GM12878 (cell line): ENCODE measurements at regions not wholly inside any gene's neighbourhood (a gene's known extent, or its start where the extent isn't known, plus 50 kb on each side); places are given as distances from the start of the nearest gene placed in this dataset.

Experiments
- ATAC-seq: fragments of 200-7000 bp; cut with Tn5 transposase; 3 replicates; pipeline ENCODE4 v1.9.1; 2020; ENCODE audit warnings: mild to moderate bottlenecking, moderate library complexity
- BruUV-seq: library from RNA; stranded (reverse); fragments of 400-500 nt; replicated peaks from 2 replicates; lab custom pipeline; 2021; lab: Mats Ljungman, UMichigan
- CTCF ChIA-PET: fragments of 300-600 bp; sonication (Branson Sonifier 250); formaldehyde crosslinking; extraction: SDS; loops from one replicate; lab custom pipeline; 2021; ENCODE audit warnings: inconsistent platforms; lab: Yijun Ruan, JAX
- POLR2A ChIA-PET: fragments of 350-600 bp; formaldehyde crosslinking; extraction: SDS; loops from one replicate; lab custom pipeline; 2021; ENCODE audit warnings: inconsistent platforms; lab: Charles Lee
- RAD21 ChIA-PET: fragments of 300-600 bp; sonication (Branson Sonifier 250); formaldehyde crosslinking; loops from one replicate; lab custom pipeline; 2023; ENCODE audit warnings: antibody characterized with exemption; ENCODE audit not compliant: unreplicated experiment; lab: Charles Lee
- SMC1A ChIA-PET: fragments of 300-600 bp; sonication (Branson Sonifier 250); formaldehyde crosslinking; loops from one replicate; lab custom pipeline; 2023; ENCODE audit not compliant: unreplicated experiment, uncharacterized antibody; lab: Charles Lee
- DNase-seq: peaks from one replicate; pipeline ENCODE4 v3.0.0-alpha.2; 2011; ENCODE audit warnings: low read depth, low spot score
- FAIRE-seq: peaks from 3 replicates; lab custom pipeline; 2011; peaks lifted over from hg19 to GRCh38; lab: Jason Lieb, UNC
- H2AFZ ChIP-seq: 2 replicates; pipeline ENCODE4 v1.6.0; 2011; ENCODE audit warnings: low read depth, low read length, control low read depth; ENCODE audit not compliant: control insufficient read depth
- H3K27ac ChIP-seq: 2 replicates; pipeline ENCODE4 v1.5.1; 2011; ENCODE audit warnings: control low read depth; ENCODE audit not compliant: control insufficient read depth, insufficient read depth
- H3K27me3 ChIP-seq, 2 experiments: replicated peaks in 1 of 2; 2 replicates each; pipeline versions ENCODE4 v1.6.0 to v1.6.1; 2011; ENCODE audit warnings: low read length in 1 of 2; ENCODE audit not compliant: control insufficient read depth in 2 of 2, insufficient read depth in 2 of 2
- H3K36me3 ChIP-seq, 2 experiments: 2 replicates each; pipeline ENCODE4 v1.5.1; 2011; ENCODE audit warnings: low read length in 1 of 2; ENCODE audit not compliant: control insufficient read depth in 2 of 2, insufficient read depth in 2 of 2
- H3K4me1 ChIP-seq: 2 replicates; pipeline ENCODE4 v1.6.1; 2011; ENCODE audit warnings: mild to moderate bottlenecking, low read length, moderate library complexity, mixed read lengths; ENCODE audit not compliant: control insufficient read depth, insufficient read depth
- H3K4me2 ChIP-seq: 2 replicates; pipeline ENCODE4 v1.6.0; 2011; ENCODE audit warnings: control low read depth; ENCODE audit not compliant: control insufficient read depth, insufficient read depth
- H3K4me3 ChIP-seq: fragments of 200-600 bp; sonication (generic); 2 replicates; pipeline ENCODE4 v1.5.1; 2016
- H3K79me2 ChIP-seq: 2 replicates; pipeline ENCODE4 v1.6.0; 2011; ENCODE audit warnings: low read length; ENCODE audit not compliant: control insufficient read depth, insufficient read depth
- H3K9ac ChIP-seq: 2 replicates; pipeline ENCODE4 v1.8.0; 2011; ENCODE audit warnings: low read length, control low read depth, mixed read lengths; ENCODE audit not compliant: control insufficient read depth, insufficient read depth
- H3K9me3 ChIP-seq: replicated peaks from 3 replicates; pipeline ENCODE4 v1.5.1; 2011; ENCODE audit warnings: mild to moderate bottlenecking, low read length; ENCODE audit not compliant: control insufficient read depth, insufficient read depth
- H4K20me1 ChIP-seq: 2 replicates; pipeline ENCODE4 v1.6.0; 2011; ENCODE audit not compliant: control insufficient read depth, insufficient read depth
- CREM ChIP-seq: IDR thresholded peaks from 2 replicates; pipeline ENCODE4 v1.6.1; 2014; ENCODE audit warnings: antibody characterized with exemption, low read depth
- ESRRA ChIP-seq: IDR thresholded peaks from 2 replicates; pipeline ENCODE4 v1.6.1; 2012; ENCODE audit warnings: mild to moderate bottlenecking, low read length, improper control_type of control experiment
- IRF4 ChIP-seq: IDR thresholded peaks from 2 replicates; pipeline ENCODE4 v1.6.1; 2011; ENCODE audit warnings: low read depth, low read length
- SP1 ChIP-seq: IDR thresholded peaks from one replicate; pipeline ENCODE4 v1.6.1; 2011; ENCODE audit warnings: low read depth, low read length
- SREBF2 ChIP-seq: IDR thresholded peaks from 2 replicates; pipeline ENCODE4 v1.6.1; 2012; ENCODE audit warnings: mild to moderate bottlenecking, low read length
- TAF1 ChIP-seq: IDR thresholded peaks from 2 replicates; pipeline ENCODE4 v1.6.1; 2011; ENCODE audit warnings: mild to moderate bottlenecking, low read depth, low read length, borderline replicate concordance
- WGBS: methylation state at CpG from one replicate; pipeline ENCODE4 v1.1.6; 2016; ENCODE audit warnings: low lambda C conversion rate; ENCODE audit not compliant: insufficient replicate concordance, insufficient coverage; ENCODE audit errors: missing lambda C conversion rate; 5-methylcytosine and 5-hydroxymethylcytosine counted together
- in situ Hi-C: fragments of 300-500 bp; cut with MboI; formaldehyde crosslinking; loops from 9 replicates; pipeline ENCODE4 v1.14.3; 2018; ENCODE audit warnings: mixed read lengths
- intact Hi-C: fragments of 100-400 bp; cut with micrococcal nuclease; formaldehyde crosslinking; loops from one replicate; pipeline ENCODE4 v1.14.2; 2022; ENCODE audit not compliant: unreplicated experiment
- TF ChIP-seq, protein P1 (sequence below): IDR thresholded peaks from 2 replicates; pipeline ENCODE4 v1.6.1; 2012; ENCODE audit warnings: improper control_type of control experiment, low read depth, low read length; ENCODE audit not compliant: insufficient replicate concordance
- TF ChIP-seq, protein P2 (sequence below): fragments of 450-650 bp; IDR thresholded peaks from 2 replicates; pipeline ENCODE4 v1.6.1; 2017; ENCODE audit warnings: low read depth, mild to moderate bottlenecking, moderate library complexity
- TF ChIP-seq, protein P3 (sequence below): fragments of 450-650 bp; IDR thresholded peaks from 2 replicates; pipeline ENCODE4 v1.6.1; 2014; ENCODE audit warnings: mild to moderate bottlenecking

DNA sequence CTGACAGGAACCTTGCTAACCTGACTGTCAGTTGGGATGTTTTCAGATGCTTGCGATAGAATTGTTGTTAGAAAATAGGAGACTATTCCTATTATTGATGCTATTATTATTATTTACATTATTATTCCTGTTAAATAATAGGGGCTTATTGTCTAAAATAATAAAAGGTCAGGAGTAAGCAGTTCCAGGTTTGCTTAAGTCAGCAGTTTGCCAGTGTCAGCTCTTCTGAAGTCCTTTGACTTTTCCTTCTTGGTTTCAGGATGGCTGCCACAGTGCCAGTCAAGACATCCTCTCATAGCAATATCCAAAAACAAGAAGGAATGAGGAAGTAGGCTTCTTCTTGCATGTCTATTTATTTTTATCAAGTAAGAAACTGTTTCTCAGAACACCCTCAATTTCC, 141.7 kb upstream of the MARCHF11 start:
- H3K4me3 ChIP-seq = no peak overlapping the region
- FAIRE-seq = no peak
- intact Hi-C loops = no loop called here
- H3K27ac ChIP-seq = no peak overlapping the region
- no peaks in the 10 kb centered on the region for H3K79me2 ChIP-seq
- no peak overlapping the region for H2AFZ ChIP-seq
- ChIA-PET SMC1A (no interaction called here), POLR2A (no interaction called here), RAD21 (no interaction called here)
- no peak overlapping the region for H3K9ac ChIP-seq
- in situ Hi-C loops = no loop called here
- no TSS peak for BruUV-seq
- H3K4me1 ChIP-seq = no peaks in the 10 kb centered on the region
- DNase-seq = no peak
- no peaks in the 10 kb centered on the region for H4K20me1 ChIP-seq
- no peak for ATAC-seq
- no peaks in the 10 kb centered on the region for H3K27me3 ChIP-seq
- H3K36me3 ChIP-seq = no peaks in the 10 kb centered on the region
- WGBS = 100% methylated on average over 1 of the region's 1 CpG
- no peak overlapping the region for H3K4me2 ChIP-seq
- TF ChIP-seq TAF1 (no peak), SREBF2 (no peak), IRF4 (no peak)
- TF ChIP-seq, all 136 proteins: peak for 0
- no peaks in the 10 kb centered on the region for H3K9me3 ChIP-seq
- CTCF ChIA-PET = no interaction called here

DNA sequence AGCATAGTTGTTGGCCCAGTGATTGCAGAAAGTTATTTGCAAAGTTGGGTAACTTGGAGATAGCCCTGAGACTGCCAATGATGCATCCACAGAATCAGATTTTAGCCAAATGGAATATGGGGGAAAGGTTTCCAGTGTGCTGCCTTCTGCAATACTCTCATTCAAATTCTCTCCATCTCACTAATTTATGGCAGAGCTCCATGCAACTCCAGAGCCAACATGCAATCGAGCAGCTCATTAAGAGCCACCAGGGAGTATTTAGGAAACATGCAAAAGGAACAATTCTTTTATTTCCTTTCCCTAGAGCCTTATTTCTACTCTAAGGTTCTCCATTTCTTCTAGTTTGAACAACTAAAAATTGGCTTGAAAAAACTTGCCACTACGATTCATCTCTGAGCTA, 135.9 kb upstream of the MARCHF11 start:
- RAD21 ChIA-PET = no interaction called here
- Histone ChIP-seq H3K27me3 (no peaks in the 10 kb centered on the region), H3K4me2 (no peak overlapping the region), H3K36me3 (no peaks in the 10 kb centered on the region), H2AFZ (no peak overlapping the region), H3K9ac (no peak overlapping the region), H3K4me3 (no peak overlapping the region), H3K9me3 (no peaks in the 10 kb centered on the region), H3K79me2 (no peaks in the 10 kb centered on the region), H3K4me1 (no peaks in the 10 kb centered on the region), H4K20me1 (no peaks in the 10 kb centered on the region), H3K27ac (no peak overlapping the region)
- ATAC-seq (no peak), DNase-seq (no peak), FAIRE-seq (no peak)
- CTCF ChIA-PET = no interaction called here
- WGBS = 0% methylated on average over 2 of the region's 2 CpGs
- intact Hi-C loops (no loop called here), in situ Hi-C loops (no loop called here)
- no TSS peak for BruUV-seq
- SMC1A ChIA-PET = no interaction called here
- POLR2A ChIA-PET = no interaction called here
- TF ChIP-seq, protein P1, sequence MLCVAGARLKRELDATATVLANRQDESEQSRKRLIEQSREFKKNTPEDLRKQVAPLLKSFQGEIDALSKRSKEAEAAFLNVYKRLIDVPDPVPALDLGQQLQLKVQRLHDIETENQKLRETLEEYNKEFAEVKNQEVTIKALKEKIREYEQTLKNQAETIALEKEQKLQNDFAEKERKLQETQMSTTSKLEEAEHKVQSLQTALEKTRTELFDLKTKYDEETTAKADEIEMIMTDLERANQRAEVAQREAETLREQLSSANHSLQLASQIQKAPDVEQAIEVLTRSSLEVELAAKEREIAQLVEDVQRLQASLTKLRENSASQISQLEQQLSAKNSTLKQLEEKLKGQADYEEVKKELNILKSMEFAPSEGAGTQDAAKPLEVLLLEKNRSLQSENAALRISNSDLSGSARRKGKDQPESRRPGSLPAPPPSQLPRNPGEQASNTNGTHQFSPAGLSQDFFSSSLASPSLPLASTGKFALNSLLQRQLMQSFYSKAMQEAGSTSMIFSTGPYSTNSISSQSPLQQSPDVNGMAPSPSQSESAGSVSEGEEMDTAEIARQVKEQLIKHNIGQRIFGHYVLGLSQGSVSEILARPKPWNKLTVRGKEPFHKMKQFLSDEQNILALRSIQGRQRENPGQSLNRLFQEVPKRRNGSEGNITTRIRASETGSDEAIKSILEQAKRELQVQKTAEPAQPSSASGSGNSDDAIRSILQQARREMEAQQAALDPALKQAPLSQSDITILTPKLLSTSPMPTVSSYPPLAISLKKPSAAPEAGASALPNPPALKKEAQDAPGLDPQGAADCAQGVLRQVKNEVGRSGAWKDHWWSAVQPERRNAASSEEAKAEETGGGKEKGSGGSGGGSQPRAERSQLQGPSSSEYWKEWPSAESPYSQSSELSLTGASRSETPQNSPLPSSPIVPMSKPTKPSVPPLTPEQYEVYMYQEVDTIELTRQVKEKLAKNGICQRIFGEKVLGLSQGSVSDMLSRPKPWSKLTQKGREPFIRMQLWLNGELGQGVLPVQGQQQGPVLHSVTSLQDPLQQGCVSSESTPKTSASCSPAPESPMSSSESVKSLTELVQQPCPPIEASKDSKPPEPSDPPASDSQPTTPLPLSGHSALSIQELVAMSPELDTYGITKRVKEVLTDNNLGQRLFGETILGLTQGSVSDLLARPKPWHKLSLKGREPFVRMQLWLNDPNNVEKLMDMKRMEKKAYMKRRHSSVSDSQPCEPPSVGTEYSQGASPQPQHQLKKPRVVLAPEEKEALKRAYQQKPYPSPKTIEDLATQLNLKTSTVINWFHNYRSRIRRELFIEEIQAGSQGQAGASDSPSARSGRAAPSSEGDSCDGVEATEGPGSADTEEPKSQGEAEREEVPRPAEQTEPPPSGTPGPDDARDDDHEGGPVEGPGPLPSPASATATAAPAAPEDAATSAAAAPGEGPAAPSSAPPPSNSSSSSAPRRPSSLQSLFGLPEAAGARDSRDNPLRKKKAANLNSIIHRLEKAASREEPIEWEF = no peak
- TF ChIP-seq ESRRA = no peak
- TF ChIP-seq, protein P2, sequence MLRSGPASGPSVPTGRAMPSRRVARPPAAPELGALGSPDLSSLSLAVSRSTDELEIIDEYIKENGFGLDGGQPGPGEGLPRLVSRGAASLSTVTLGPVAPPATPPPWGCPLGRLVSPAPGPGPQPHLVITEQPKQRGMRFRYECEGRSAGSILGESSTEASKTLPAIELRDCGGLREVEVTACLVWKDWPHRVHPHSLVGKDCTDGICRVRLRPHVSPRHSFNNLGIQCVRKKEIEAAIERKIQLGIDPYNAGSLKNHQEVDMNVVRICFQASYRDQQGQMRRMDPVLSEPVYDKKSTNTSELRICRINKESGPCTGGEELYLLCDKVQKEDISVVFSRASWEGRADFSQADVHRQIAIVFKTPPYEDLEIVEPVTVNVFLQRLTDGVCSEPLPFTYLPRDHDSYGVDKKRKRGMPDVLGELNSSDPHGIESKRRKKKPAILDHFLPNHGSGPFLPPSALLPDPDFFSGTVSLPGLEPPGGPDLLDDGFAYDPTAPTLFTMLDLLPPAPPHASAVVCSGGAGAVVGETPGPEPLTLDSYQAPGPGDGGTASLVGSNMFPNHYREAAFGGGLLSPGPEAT = no peak
- no peak for TF ChIP-seq SP1
- no peak for TF ChIP-seq CREM
- TF ChIP-seq, protein P3, sequence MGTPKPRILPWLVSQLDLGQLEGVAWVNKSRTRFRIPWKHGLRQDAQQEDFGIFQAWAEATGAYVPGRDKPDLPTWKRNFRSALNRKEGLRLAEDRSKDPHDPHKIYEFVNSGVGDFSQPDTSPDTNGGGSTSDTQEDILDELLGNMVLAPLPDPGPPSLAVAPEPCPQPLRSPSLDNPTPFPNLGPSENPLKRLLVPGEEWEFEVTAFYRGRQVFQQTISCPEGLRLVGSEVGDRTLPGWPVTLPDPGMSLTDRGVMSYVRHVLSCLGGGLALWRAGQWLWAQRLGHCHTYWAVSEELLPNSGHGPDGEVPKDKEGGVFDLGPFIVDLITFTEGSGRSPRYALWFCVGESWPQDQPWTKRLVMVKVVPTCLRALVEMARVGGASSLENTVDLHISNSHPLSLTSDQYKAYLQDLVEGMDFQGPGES = no peak
